ENCODE measurements at regions not wholly inside any gene's neighbourhood (a gene's known extent, or its start where the extent isn't known, plus 50 kb on each side); places are given as distances from the start of the nearest gene placed in this dataset.

DNA sequence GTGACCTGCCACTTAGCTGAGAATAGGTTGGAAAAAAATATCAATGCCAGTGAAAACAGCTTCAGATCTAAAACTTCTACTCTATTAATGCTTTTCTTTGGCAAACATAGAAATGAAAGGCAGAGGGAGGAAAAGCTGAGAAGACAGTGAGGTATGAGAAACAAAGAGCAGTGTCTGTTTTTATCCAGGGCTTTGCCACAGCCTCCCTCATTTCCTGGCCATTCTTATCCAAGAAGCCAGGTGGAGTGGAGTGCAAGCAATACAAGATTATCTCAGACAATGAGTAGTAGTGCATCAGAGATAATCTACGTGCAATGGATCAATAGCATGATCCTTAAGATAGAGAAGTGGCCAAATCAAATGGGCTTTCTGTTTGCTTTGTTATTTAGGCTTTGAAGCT is 808.7 kb upstream of the PIK3C3 start:
- TF ChIP-seq, protein P1, sequence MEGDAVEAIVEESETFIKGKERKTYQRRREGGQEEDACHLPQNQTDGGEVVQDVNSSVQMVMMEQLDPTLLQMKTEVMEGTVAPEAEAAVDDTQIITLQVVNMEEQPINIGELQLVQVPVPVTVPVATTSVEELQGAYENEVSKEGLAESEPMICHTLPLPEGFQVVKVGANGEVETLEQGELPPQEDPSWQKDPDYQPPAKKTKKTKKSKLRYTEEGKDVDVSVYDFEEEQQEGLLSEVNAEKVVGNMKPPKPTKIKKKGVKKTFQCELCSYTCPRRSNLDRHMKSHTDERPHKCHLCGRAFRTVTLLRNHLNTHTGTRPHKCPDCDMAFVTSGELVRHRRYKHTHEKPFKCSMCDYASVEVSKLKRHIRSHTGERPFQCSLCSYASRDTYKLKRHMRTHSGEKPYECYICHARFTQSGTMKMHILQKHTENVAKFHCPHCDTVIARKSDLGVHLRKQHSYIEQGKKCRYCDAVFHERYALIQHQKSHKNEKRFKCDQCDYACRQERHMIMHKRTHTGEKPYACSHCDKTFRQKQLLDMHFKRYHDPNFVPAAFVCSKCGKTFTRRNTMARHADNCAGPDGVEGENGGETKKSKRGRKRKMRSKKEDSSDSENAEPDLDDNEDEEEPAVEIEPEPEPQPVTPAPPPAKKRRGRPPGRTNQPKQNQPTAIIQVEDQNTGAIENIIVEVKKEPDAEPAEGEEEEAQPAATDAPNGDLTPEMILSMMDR (IDR thresholded peaks at IDR 0.05; ENCODE audit: extremely low read depth in 1 of 2, insufficient read depth in 1 of 2, low read depth in 1 of 2, low read length in 2 of 2) = no peak
- TF ChIP-seq GATA2 (IDR thresholded peaks at IDR 0.05; ENCODE audit: insufficient read depth, insufficient read length, low read depth, low read length) (no peak), POLR2A (IDR thresholded peaks at IDR 0.05; ENCODE audit: low read depth, low read length) (no peak), POLR2AphosphoS5 (IDR thresholded peaks at IDR 0.05; ENCODE audit: insufficient read depth, low read depth, low read length) (no peak), JUN (IDR thresholded peaks at IDR 0.05; ENCODE audit: borderline replicate concordance, insufficient read depth, insufficient read length, low read depth) (no peak), EZH2 (IDR thresholded peaks at IDR 0.05; ENCODE audit: borderline replicate concordance, low read depth, low read length, severe bottlenecking) (no peak), MYC (IDR thresholded peaks at IDR 0.05; ENCODE audit: low read depth, low read length) (no peak)
- TF ChIP-seq, protein P2, sequence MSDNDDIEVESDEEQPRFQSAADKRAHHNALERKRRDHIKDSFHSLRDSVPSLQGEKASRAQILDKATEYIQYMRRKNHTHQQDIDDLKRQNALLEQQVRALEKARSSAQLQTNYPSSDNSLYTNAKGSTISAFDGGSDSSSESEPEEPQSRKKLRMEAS (IDR thresholded peaks at IDR 0.05; ENCODE audit: insufficient read depth, insufficient read length) = no peak

Measured in endothelial cell of umbilical vein (primary cell).